HG03565 (cell line): ENCODE measurements at regions not wholly inside any gene's neighbourhood (a gene's known extent, or its start where the extent isn't known, plus 50 kb on each side); places are given as distances from the start of the nearest gene placed in this dataset.

Experiments
- ATAC-seq: cut with Tn5 transposase; IDR thresholded peaks from one replicate; pipeline ENCODE4 v1.9.1; 2021; ENCODE audit warnings: mild to moderate bottlenecking, moderate library complexity; ENCODE audit not compliant: unreplicated experiment

- no peak for ATAC-seq
Observed at GRCh38 chr14:29446971-29447370, 480.7 kb downstream of the PRKD1 start.

GRCh38 chr14:29451941-29452340, 475.7 kb downstream of the PRKD1 start:
- no peak for ATAC-seq

GRCh38 chr14:29453045-29453444, 474.6 kb downstream of the PRKD1 start:
- no peak for ATAC-seq

GRCh38 chr14:29454026-29454693, 473.5 kb downstream of the PRKD1 start:
- no peak for ATAC-seq

- ATAC-seq: no peak
Observed at GRCh38 chr14:29458547-29458946, 469.1 kb downstream of the PRKD1 start.

- no peak for ATAC-seq
Observed at GRCh38 chr14:29459531-29459930, 468.1 kb downstream of the PRKD1 start.

- ATAC-seq: no peak
Observed at GRCh38 chr14:29459969-29460560, 467.6 kb downstream of the PRKD1 start.

- no peak for ATAC-seq
Observed at GRCh38 chr14:29461101-29461500, 466.5 kb downstream of the PRKD1 start.

- ATAC-seq: no peak
Observed at GRCh38 chr14:29461506-29461905, 466.1 kb downstream of the PRKD1 start.

- ATAC-seq: no peak
Observed at GRCh38 chr14:29462321-29462720, 465.3 kb downstream of the PRKD1 start.

- ATAC-seq: no peak
Observed at GRCh38 chr14:29462772-29463171, 464.9 kb downstream of the PRKD1 start.

GRCh38 chr14:29463727-29464395, 463.8 kb downstream of the PRKD1 start:
- ATAC-seq: no peak

GRCh38 chr14:29465095-29465494, 462.6 kb downstream of the PRKD1 start:
- no peak for ATAC-seq

GRCh38 chr14:29475641-29476040, 452.0 kb downstream of the PRKD1 start:
- ATAC-seq: no peak

- ATAC-seq: no peak
Observed at GRCh38 chr14:29486132-29486531, 441.5 kb downstream of the PRKD1 start.

- no peak for ATAC-seq
Observed at GRCh38 chr14:29489911-29490425, 437.7 kb downstream of the PRKD1 start.

GRCh38 chr14:29493849-29494248, 433.8 kb downstream of the PRKD1 start:
- no peak for ATAC-seq

- ATAC-seq: no peak
Observed at GRCh38 chr14:29494312-29494711, 433.3 kb downstream of the PRKD1 start.

GRCh38 chr14:29503903-29504302, 423.7 kb downstream of the PRKD1 start:
- ATAC-seq: no peak

- ATAC-seq: no peak
Observed at GRCh38 chr14:29518335-29518734, 409.3 kb downstream of the PRKD1 start.

- no peak for ATAC-seq
Observed at GRCh38 chr14:29521526-29522137, 406.0 kb downstream of the PRKD1 start.
